Gastroesophageal sphincter (tissue), 3 donors: ENCODE measurements at regions not wholly inside any gene's neighbourhood (a gene's known extent, or its start where the extent isn't known, plus 50 kb on each side); places are given as distances from the start of the nearest gene placed in this dataset.

ENCODE experiments used
- POLR2A ChIP-seq, 2 donors: fragments of 450-650 bp; IDR thresholded peaks; one replicate each; pipeline ENCODE4 v1.6.1; 2017; ENCODE audit warnings: antibody characterized with exemption in 2 of 2, mild to moderate bottlenecking in 2 of 2, moderate library complexity in 1 of 2
- POLR2AphosphoS5 ChIP-seq: sonication (generic); formaldehyde crosslinking; IDR thresholded peaks from one replicate; pipeline ENCODE4 v1.6.1; 2017; ENCODE audit warnings: antibody characterized with exemption
- TF ChIP-seq, protein P1 (sequence below), 4 experiments: fragments of 200-600 bp in 2 of 4; fragments of 450-650 bp in 2 of 4; sonication (generic) in 1 of 4; IDR thresholded peaks; one replicate each; pipeline ENCODE4 v1.5.1; 2017 to 2019; ENCODE audit warnings: antibody characterized with exemption in 4 of 4, mild to moderate bottlenecking in 2 of 4, moderate library complexity in 2 of 4

DNA sequence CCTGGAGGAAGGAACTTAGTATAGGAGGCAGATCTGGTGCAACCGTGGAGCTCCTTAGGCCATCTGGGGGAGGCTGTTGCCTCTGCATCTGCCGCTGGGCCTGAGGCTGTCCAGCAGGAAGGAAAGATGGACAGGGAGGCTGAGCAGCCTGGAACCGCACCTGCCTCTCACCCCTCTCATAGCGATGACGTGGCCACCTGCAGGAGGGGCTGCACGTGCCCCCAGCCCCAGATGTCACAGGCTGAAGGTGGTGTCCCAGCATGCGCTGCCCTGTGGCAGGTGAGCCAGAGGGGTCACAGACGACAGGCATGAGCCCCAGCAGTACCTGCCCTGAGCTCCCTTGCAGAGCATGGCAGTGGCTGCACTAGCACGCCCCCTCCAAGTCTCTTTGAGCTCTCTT lies 283.9 kb downstream of the ACTR3B start:
- TF ChIP-seq POLR2A (IDR thresholded peaks at IDR 0.05) (no peak), POLR2AphosphoS5 (no peak)
- TF ChIP-seq, protein P1, sequence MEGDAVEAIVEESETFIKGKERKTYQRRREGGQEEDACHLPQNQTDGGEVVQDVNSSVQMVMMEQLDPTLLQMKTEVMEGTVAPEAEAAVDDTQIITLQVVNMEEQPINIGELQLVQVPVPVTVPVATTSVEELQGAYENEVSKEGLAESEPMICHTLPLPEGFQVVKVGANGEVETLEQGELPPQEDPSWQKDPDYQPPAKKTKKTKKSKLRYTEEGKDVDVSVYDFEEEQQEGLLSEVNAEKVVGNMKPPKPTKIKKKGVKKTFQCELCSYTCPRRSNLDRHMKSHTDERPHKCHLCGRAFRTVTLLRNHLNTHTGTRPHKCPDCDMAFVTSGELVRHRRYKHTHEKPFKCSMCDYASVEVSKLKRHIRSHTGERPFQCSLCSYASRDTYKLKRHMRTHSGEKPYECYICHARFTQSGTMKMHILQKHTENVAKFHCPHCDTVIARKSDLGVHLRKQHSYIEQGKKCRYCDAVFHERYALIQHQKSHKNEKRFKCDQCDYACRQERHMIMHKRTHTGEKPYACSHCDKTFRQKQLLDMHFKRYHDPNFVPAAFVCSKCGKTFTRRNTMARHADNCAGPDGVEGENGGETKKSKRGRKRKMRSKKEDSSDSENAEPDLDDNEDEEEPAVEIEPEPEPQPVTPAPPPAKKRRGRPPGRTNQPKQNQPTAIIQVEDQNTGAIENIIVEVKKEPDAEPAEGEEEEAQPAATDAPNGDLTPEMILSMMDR (IDR thresholded peaks at IDR 0.05) = no peak
